ENCODE measurements at regions not wholly inside any gene's neighbourhood (a gene's known extent, or its start where the extent isn't known, plus 50 kb on each side); places are given as distances from the start of the nearest gene placed in this dataset.

GRCh38 chr2:196384729-196385128 is 213.4 kb upstream of the STK17B start:
- POLR2A ChIA-PET = no interaction called here
- TF ChIP-seq FOXM1 (IDR thresholded peaks at IDR 0.05; ENCODE audit: borderline replicate concordance) (no peak), HDGF (IDR thresholded peaks at IDR 0.05; ENCODE audit: borderline replicate concordance) (no peak), SUZ12 (IDR thresholded peaks at IDR 0.05) (no peak), FOXK2 (IDR thresholded peaks at IDR 0.05) (no peak), TARDBP (IDR thresholded peaks at IDR 0.05) (no peak), ELF4 (IDR thresholded peaks at IDR 0.05) (no peak), NFRKB (IDR thresholded peaks at IDR 0.05) (no peak), L3MBTL2 (conservative IDR thresholded peaks at IDR 0.05) (no peak), FOXA1 (IDR thresholded peaks at IDR 0.05) (no peak), LEF1 (IDR thresholded peaks at IDR 0.05; ENCODE audit: borderline replicate concordance) (no peak), SP1 (IDR thresholded peaks at IDR 0.05) (no peak), BHLHE40 (IDR thresholded peaks at IDR 0.05; ENCODE audit: borderline replicate concordance) (no peak), CTBP1 (IDR thresholded peaks at IDR 0.05; ENCODE audit: borderline replicate concordance) (no peak), PKNOX1 (IDR thresholded peaks at IDR 0.05) (no peak), ZNF384 (IDR thresholded peaks at IDR 0.05) (no peak), ARNT (IDR thresholded peaks at IDR 0.05) (no peak)
- CTCF ChIA-PET = no interaction called here
- DNase-seq (ENCODE audit: extremely low spot score) = no peak

- POLR2A ChIA-PET = no interaction called here
Observed at GRCh38 chr2:196389670-196390069, 218.3 kb upstream of the STK17B start.

GRCh38 chr2:196390243-196391148 is 219.1 kb upstream of the STK17B start:
- no peak for DNase-seq (ENCODE audit: extremely low spot score)
- ChIA-PET POLR2A (no interaction called here), CTCF (no interaction called here)
- TF ChIP-seq SP1 (IDR thresholded peaks at IDR 0.05) = no peak
- no peak for TF ChIP-seq FOXK2 (IDR thresholded peaks at IDR 0.05)
- TF ChIP-seq FOXA1 (IDR thresholded peaks at IDR 0.05) = no peak
- TF ChIP-seq L3MBTL2 (conservative IDR thresholded peaks at IDR 0.05) = no peak
- TF ChIP-seq ELF4 (IDR thresholded peaks at IDR 0.05) = no peak
- no peak for TF ChIP-seq SUZ12 (IDR thresholded peaks at IDR 0.05)
- TF ChIP-seq BHLHE40 (IDR thresholded peaks at IDR 0.05; ENCODE audit: borderline replicate concordance) = no peak

More at GRCh38 chr2:196389670-196390069, 218.3 kb upstream of the STK17B start:
- TF ChIP-seq ARNT (IDR thresholded peaks at IDR 0.05) (no peak), BHLHE40 (IDR thresholded peaks at IDR 0.05; ENCODE audit: borderline replicate concordance) (no peak), ELF4 (IDR thresholded peaks at IDR 0.05) (no peak), L3MBTL2 (conservative IDR thresholded peaks at IDR 0.05) (no peak), NFRKB (IDR thresholded peaks at IDR 0.05) (no peak), HDGF (IDR thresholded peaks at IDR 0.05; ENCODE audit: borderline replicate concordance) (no peak), FOXM1 (IDR thresholded peaks at IDR 0.05; ENCODE audit: borderline replicate concordance) (no peak), CTBP1 (IDR thresholded peaks at IDR 0.05; ENCODE audit: borderline replicate concordance) (no peak), SP1 (IDR thresholded peaks at IDR 0.05) (no peak), PKNOX1 (IDR thresholded peaks at IDR 0.05) (no peak), LEF1 (IDR thresholded peaks at IDR 0.05; ENCODE audit: borderline replicate concordance) (no peak), SUZ12 (IDR thresholded peaks at IDR 0.05) (no peak), FOXK2 (IDR thresholded peaks at IDR 0.05) (no peak), ZNF384 (IDR thresholded peaks at IDR 0.05) (no peak), FOXA1 (IDR thresholded peaks at IDR 0.05) (no peak), TARDBP (IDR thresholded peaks at IDR 0.05) (no peak)
- CTCF ChIA-PET = no interaction called here
- DNase-seq (ENCODE audit: extremely low spot score) = no peak

- CTCF ChIA-PET = no interaction called here
- no peak for TF ChIP-seq PKNOX1 (IDR thresholded peaks at IDR 0.05)
- no peak for TF ChIP-seq SP1 (IDR thresholded peaks at IDR 0.05)
- TF ChIP-seq ELF4 (IDR thresholded peaks at IDR 0.05) = no peak
- no peak for TF ChIP-seq CTBP1 (IDR thresholded peaks at IDR 0.05; ENCODE audit: borderline replicate concordance)
- TF ChIP-seq ARNT (IDR thresholded peaks at IDR 0.05) = no peak
- no peak for TF ChIP-seq FOXA1 (IDR thresholded peaks at IDR 0.05)
- no peak for TF ChIP-seq FOXM1 (IDR thresholded peaks at IDR 0.05; ENCODE audit: borderline replicate concordance)
- no peak for TF ChIP-seq ZNF384 (IDR thresholded peaks at IDR 0.05)
- TF ChIP-seq LEF1 (IDR thresholded peaks at IDR 0.05; ENCODE audit: borderline replicate concordance) = no peak
Observed at GRCh38 chr2:196391149-196391479, 219.7 kb upstream of the STK17B start.

GRCh38 chr2:196399096-196399495 is 227.7 kb upstream of the STK17B start:
- POLR2A ChIA-PET = no interaction called here
- CTCF ChIA-PET = no interaction called here
- no peak for TF ChIP-seq SUZ12 (IDR thresholded peaks at IDR 0.05)
- no peak for TF ChIP-seq SP1 (IDR thresholded peaks at IDR 0.05)
- TF ChIP-seq HDGF (IDR thresholded peaks at IDR 0.05; ENCODE audit: borderline replicate concordance) = no peak
- TF ChIP-seq BHLHE40 (IDR thresholded peaks at IDR 0.05; ENCODE audit: borderline replicate concordance) = no peak
- TF ChIP-seq L3MBTL2 (conservative IDR thresholded peaks at IDR 0.05) = no peak
- no peak for TF ChIP-seq TARDBP (IDR thresholded peaks at IDR 0.05)
- DNase-seq (ENCODE audit: extremely low spot score) = no peak

More at GRCh38 chr2:196391149-196391479, 219.7 kb upstream of the STK17B start:
- POLR2A ChIA-PET = no interaction called here
- no peak for DNase-seq (ENCODE audit: extremely low spot score)

Measured in HEK293T (cell line).